ENCODE measurements at regions not wholly inside any gene's neighbourhood (a gene's known extent, or its start where the extent isn't known, plus 50 kb on each side); places are given as distances from the start of the nearest gene placed in this dataset.

- H3K4me2 ChIP-seq (ENCODE audit: control insufficient read depth, extremely low read depth, insufficient read depth, low read depth, low read length): peak overlapping the region; percentile 39
- TF ChIP-seq EZH2 (IDR thresholded peaks at IDR 0.05; ENCODE audit: low read length): no peak
- no peak for TF ChIP-seq CTCF (optimal IDR thresholded peaks at IDR 0.05 in 1 of 3, IDR thresholded peaks at IDR 0.05 in 1 of 3, conservative IDR thresholded peaks at IDR 0.05 in 1 of 3; ENCODE audit: extremely low read depth in 1 of 3, insufficient read depth in 2 of 3, low read length in 3 of 3)
- no peak overlapping the region for H3K4me3 ChIP-seq (ENCODE audit: control insufficient read depth in 2 of 3, extremely low read depth in 1 of 3, insufficient read depth in 2 of 3, low read depth in 1 of 3, low read length in 3 of 3)
- H3K9me3 ChIP-seq (ENCODE audit: control insufficient read depth, low read depth, low read length): no peaks in the 10 kb centered on the region
- H3K79me2 ChIP-seq (ENCODE audit: control insufficient read depth, insufficient read depth, low read length): no peaks in the 10 kb centered on the region
- DNase-seq (ENCODE audit: low read depth, low spot score) (no peak), FAIRE-seq (no peak)
- H3K27ac ChIP-seq (ENCODE audit: control insufficient read depth, insufficient read depth, low read length): peak overlapping the region; percentile 73
- dilution Hi-C loops (cut with MboI; ENCODE audit: extremely low pct_ligation_motif_present, low sequenced_read_pairs): no loop called here
- H3K9ac ChIP-seq (ENCODE audit: control insufficient read depth, extremely low read depth, insufficient read depth, low read length): no peak overlapping the region
- H3K9me1 ChIP-seq (ENCODE audit: control insufficient read depth, extremely low read depth, insufficient read depth, low read length): no peaks in the 10 kb centered on the region
- H3K4me1 ChIP-seq (ENCODE audit: control insufficient read depth, extremely low read depth, insufficient read depth, low read length): peaks cover 52% of the 10 kb centered on the region
- H2AFZ ChIP-seq (ENCODE audit: control insufficient read depth, low read length): no peak overlapping the region
- H3K27me3 ChIP-seq (ENCODE audit: control insufficient read depth, extremely low read depth, insufficient read depth, low read length): no peaks in the 10 kb centered on the region
- H4K20me1 ChIP-seq (ENCODE audit: control insufficient read depth, extremely low read depth, insufficient read depth, low read length): no peaks in the 10 kb centered on the region
- no peaks in the 10 kb centered on the region for H3K36me3 ChIP-seq (ENCODE audit: control insufficient read depth in 2 of 2, extremely low read depth in 1 of 2, insufficient read depth in 2 of 2, low read length in 2 of 2)
These were observed 63.3 kb upstream of the ARHGAP29 start for GRCh38 chr1:94300731-94301130.

- H3K36me3 ChIP-seq (ENCODE audit: control insufficient read depth in 2 of 2, extremely low read depth in 1 of 2, insufficient read depth in 2 of 2, low read length in 2 of 2): no peaks in the 10 kb centered on the region
- H3K27me3 ChIP-seq (ENCODE audit: control insufficient read depth, extremely low read depth, insufficient read depth, low read length): no peaks in the 10 kb centered on the region
- no peaks in the 10 kb centered on the region for H4K20me1 ChIP-seq (ENCODE audit: control insufficient read depth, extremely low read depth, insufficient read depth, low read length)
- no peak overlapping the region for H3K4me3 ChIP-seq (ENCODE audit: control insufficient read depth in 2 of 3, extremely low read depth in 1 of 3, insufficient read depth in 2 of 3, low read depth in 1 of 3, low read length in 3 of 3)
- peak; percentile 92 for FAIRE-seq
- no peaks in the 10 kb centered on the region for H3K79me2 ChIP-seq (ENCODE audit: control insufficient read depth, insufficient read depth, low read length)
- H3K4me2 ChIP-seq (ENCODE audit: control insufficient read depth, extremely low read depth, insufficient read depth, low read depth, low read length): peak overlapping the region; percentile 39
- peak overlapping the region; percentile 73 for H3K27ac ChIP-seq (ENCODE audit: control insufficient read depth, insufficient read depth, low read length)
- peaks cover 43% of the 10 kb centered on the region for H3K4me1 ChIP-seq (ENCODE audit: control insufficient read depth, extremely low read depth, insufficient read depth, low read length)
- H3K9ac ChIP-seq (ENCODE audit: control insufficient read depth, extremely low read depth, insufficient read depth, low read length): peak overlapping the region; percentile 5
- no peak for TF ChIP-seq EZH2 (IDR thresholded peaks at IDR 0.05; ENCODE audit: low read length)
- TF ChIP-seq CTCF (optimal IDR thresholded peaks at IDR 0.05 in 1 of 3, IDR thresholded peaks at IDR 0.05 in 1 of 3, conservative IDR thresholded peaks at IDR 0.05 in 1 of 3; ENCODE audit: extremely low read depth in 1 of 3, insufficient read depth in 2 of 3, low read length in 3 of 3): no peak
- no peaks in the 10 kb centered on the region for H3K9me1 ChIP-seq (ENCODE audit: control insufficient read depth, extremely low read depth, insufficient read depth, low read length)
- H2AFZ ChIP-seq (ENCODE audit: control insufficient read depth, low read length): peak overlapping the region; percentile 21
- DNase-seq (ENCODE audit: low read depth, low spot score): no peak
- dilution Hi-C loops (cut with MboI; ENCODE audit: extremely low pct_ligation_motif_present, low sequenced_read_pairs): no loop called here
- H3K9me3 ChIP-seq (ENCODE audit: control insufficient read depth, low read depth, low read length): no peaks in the 10 kb centered on the region
These were observed 62.5 kb upstream of the ARHGAP29 start for GRCh38 chr1:94299627-94300553.

Measured in keratinocyte (primary cell).